Tibial nerve (tissue), 4 donors: ENCODE measurements at regions not wholly inside any gene's neighbourhood (a gene's known extent, or its start where the extent isn't known, plus 50 kb on each side); places are given as distances from the start of the nearest gene placed in this dataset.

Experiments
- DNase-seq, 2 donors: peaks; one replicate each; pipeline ENCODE4 v3.0.0-alpha.2; 2019; ENCODE audit warnings: low spot score in 2 of 2
- H3K27ac ChIP-seq, 4 donors: fragments of 200-600 bp; sonication (generic) in 3 of 4; one replicate each; pipeline ENCODE4 v1.5.1; 2017 to 2019; ENCODE audit warnings: mild to moderate bottlenecking in 1 of 4
- H3K27me3 ChIP-seq, 2 donors: fragments of 200-600 bp; sonication (generic) in 1 of 2; one replicate each; pipeline versions ENCODE4 v1.5.1 to v1.6.0; 2017 to 2019
- H3K36me3 ChIP-seq, 3 donors: fragments of 200-600 bp; sonication (generic); one replicate each; pipeline ENCODE4 v1.5.1; 2018 to 2019
- H3K4me1 ChIP-seq, 4 donors: fragments of 200-600 bp; sonication (generic) in 3 of 4; one replicate each; pipeline ENCODE4 v1.5.1; 2017 to 2019
- H3K4me3 ChIP-seq, 4 donors: fragments of 200-600 bp; sonication (generic) in 3 of 4; one replicate each; pipeline ENCODE4 v1.5.1; 2017 to 2019; ENCODE audit warnings: mild to moderate bottlenecking in 1 of 4, moderate library complexity in 1 of 4
- H3K9me3 ChIP-seq, 4 donors: fragments of 200-600 bp; sonication (generic) in 3 of 4; one replicate each; pipeline ENCODE4 v1.5.1; 2017 to 2019
- CTCF ChIP-seq, 5 experiments: fragments of 200-600 bp in 3 of 5; fragments of 450-650 bp in 2 of 5; sonication (generic) in 3 of 5; IDR thresholded peaks; one replicate each; pipeline ENCODE4 v1.5.1; 2016 to 2019; ENCODE audit warnings: antibody characterized with exemption in 5 of 5, mild to moderate bottlenecking in 3 of 5, moderate library complexity in 2 of 5
- EP300 ChIP-seq, 2 donors: sonication (generic); formaldehyde crosslinking; IDR thresholded peaks; one replicate each; pipeline ENCODE4 v1.6.1; 2017; ENCODE audit warnings: antibody characterized with exemption in 2 of 2, mild to moderate bottlenecking in 1 of 2
- POLR2A ChIP-seq, 2 donors: fragments of 450-650 bp; IDR thresholded peaks; one replicate each; pipeline ENCODE4 v1.6.1; 2017; ENCODE audit warnings: antibody characterized with exemption in 2 of 2, mild to moderate bottlenecking in 2 of 2, moderate library complexity in 2 of 2
- WGBS, 2 donors: methylation state at CpG; one replicate each; pipeline ENCODE4 v1.1.5; 2018; 5-methylcytosine and 5-hydroxymethylcytosine counted together

GRCh38 chr16:64892835-64893785 lies 228.8 kb downstream of the CDH11 start:
- no peaks in the 10 kb centered on the region for H3K36me3 ChIP-seq
- no peak overlapping the region for H3K27ac ChIP-seq
- H3K4me1 ChIP-seq = peaks cover 0 to 8% (median 0%) of the 10 kb centered on the region in 4 donors
- no peaks in the 10 kb centered on the region for H3K27me3 ChIP-seq
- 44% methylated on average over 11 of the region's 11 CpGs for WGBS, 2 donors
- no peak for DNase-seq
- TF ChIP-seq POLR2A (IDR thresholded peaks at IDR 0.05) = no peak
- no peak for TF ChIP-seq CTCF (IDR thresholded peaks at IDR 0.05)
- TF ChIP-seq EP300 (IDR thresholded peaks at IDR 0.05) = no peak
- H3K9me3 ChIP-seq = no peaks in the 10 kb centered on the region
- peak overlapping the region in 1 of 4 donors; percentile 9 for H3K4me3 ChIP-seq

- Histone ChIP-seq H3K27me3 (no peaks in the 10 kb centered on the region), H3K27ac (no peak overlapping the region), H3K4me3 (no peak overlapping the region), H3K4me1 (peaks cover 0 to 8% (median 0%) of the 10 kb centered on the region in 4 donors), H3K36me3 (no peaks in the 10 kb centered on the region), H3K9me3 (no peaks in the 10 kb centered on the region)
- no peak for DNase-seq
- WGBS, 2 donors = 83 to 90% methylated on average over 2 of the region's 2 CpGs
- TF ChIP-seq CTCF (IDR thresholded peaks at IDR 0.05) (no peak), EP300 (IDR thresholded peaks at IDR 0.05) (no peak), POLR2A (IDR thresholded peaks at IDR 0.05) (no peak)
Measured at GRCh38 chr16:64889446-64889845, 232.4 kb downstream of the CDH11 start.

- TF ChIP-seq EP300 (IDR thresholded peaks at IDR 0.05) (no peak), POLR2A (IDR thresholded peaks at IDR 0.05) (no peak), CTCF (IDR thresholded peaks at IDR 0.05) (no peak)
- Histone ChIP-seq H3K27ac (no peak overlapping the region), H3K4me3 (no peak overlapping the region), H3K27me3 (no peaks in the 10 kb centered on the region), H3K4me1 (peaks cover 0 to 12% (median 2%) of the 10 kb centered on the region in 4 donors), H3K9me3 (no peaks in the 10 kb centered on the region), H3K36me3 (no peaks in the 10 kb centered on the region)
- DNase-seq = no peak
Measured at GRCh38 chr16:64887651-64888050, 234.2 kb downstream of the CDH11 start.

- DNase-seq = peak in 1 of 2 donors; percentile 57
- H3K9me3 ChIP-seq = no peaks in the 10 kb centered on the region
- H3K27ac ChIP-seq = peak overlapping the region in 2 of 4 donors; percentile 4 to 30
- TF ChIP-seq POLR2A (IDR thresholded peaks at IDR 0.05) (no peak), CTCF (IDR thresholded peaks at IDR 0.05) (no peak), EP300 (IDR thresholded peaks at IDR 0.05) (peak in 1 of 2 donors; percentile 44)
- 33 to 51% methylated on average over 6 of the region's 6 CpGs for WGBS, 2 donors
- H3K36me3 ChIP-seq = no peaks in the 10 kb centered on the region
- no peaks in the 10 kb centered on the region for H3K27me3 ChIP-seq
- peaks cover 0 to 42% (median 10%) of the 10 kb centered on the region in 4 donors for H3K4me1 ChIP-seq
- no peak overlapping the region for H3K4me3 ChIP-seq
Measured at GRCh38 chr16:64882078-64882784, 239.6 kb downstream of the CDH11 start.

- 59 to 65% methylated on average over 2 of the region's 2 CpGs for WGBS, 2 donors
- Histone ChIP-seq H3K27ac (peak overlapping the region in 2 of 4 donors; percentile 25 to 30), H3K27me3 (no peaks in the 10 kb centered on the region), H3K36me3 (no peaks in the 10 kb centered on the region), H3K4me3 (no peak overlapping the region), H3K9me3 (no peaks in the 10 kb centered on the region), H3K4me1 (peaks cover 0 to 42% (median 10%) of the 10 kb centered on the region in 4 donors)
- no peak for DNase-seq
- TF ChIP-seq EP300 (IDR thresholded peaks at IDR 0.05) (peak in 1 of 2 donors; percentile 79), POLR2A (IDR thresholded peaks at IDR 0.05) (no peak), CTCF (IDR thresholded peaks at IDR 0.05) (no peak)
Measured at GRCh38 chr16:64880994-64881393, 240.9 kb downstream of the CDH11 start.
